HG02981 (cell line): ENCODE measurements at regions not wholly inside any gene's neighbourhood (a gene's known extent, or its start where the extent isn't known, plus 50 kb on each side); places are given as distances from the start of the nearest gene placed in this dataset.

Experiments used
- ATAC-seq: cut with Tn5 transposase; IDR thresholded peaks from one replicate; pipeline ENCODE4 v1.9.1; 2021; ENCODE audit warnings: mild to moderate bottlenecking, moderate library complexity; ENCODE audit not compliant: unreplicated experiment

DNA sequence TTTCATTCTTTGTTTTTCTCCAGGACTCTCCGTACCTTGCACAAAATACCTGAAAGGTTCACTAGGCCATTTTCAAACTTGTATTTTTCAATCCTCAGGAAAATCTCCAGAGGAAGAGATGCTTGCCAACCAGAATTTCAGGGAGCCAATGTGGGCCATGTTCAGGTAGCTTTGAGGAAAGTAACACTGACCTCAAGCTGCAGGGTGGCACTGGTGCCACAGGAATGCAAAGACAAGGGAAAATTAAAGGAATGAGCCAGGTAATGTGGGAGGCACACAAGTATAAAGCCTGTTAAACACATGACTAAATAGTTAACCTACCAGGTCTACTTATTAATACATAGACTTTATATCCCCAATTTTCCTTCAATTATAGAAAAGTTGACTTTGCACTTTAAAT is 51.9 kb upstream of the GAP43 start:
- no peak for ATAC-seq
